Epithelial cell of prostate (primary cell): ENCODE measurements at regions not wholly inside any gene's neighbourhood (a gene's known extent, or its start where the extent isn't known, plus 50 kb on each side); places are given as distances from the start of the nearest gene placed in this dataset.
A peak's percentile ranks its signal among the peaks of the same experiment; 100 is the strongest.
"Not testable (repeated sequence)": the region's sequence is repeated elsewhere in the genome, so short reads cannot be mapped to it uniquely, and the experiment has no call there.

Experiments
- DNase-seq: peaks from one replicate; pipeline ENCODE4 v3.0.0-alpha.2; 2011; ENCODE audit warnings: low read depth, low spot score
- H3K27ac ChIP-seq: fragments of 450-650 bp; 2 replicates; pipeline ENCODE4 v1.5.1; 2017; ENCODE audit warnings: mild to moderate bottlenecking

- H3K27ac ChIP-seq = no peak overlapping the region
- DNase-seq = no peak
Observed at GRCh38 chr1:232164078-232164963, 465.6 kb downstream of the SIPA1L2 start.

DNA sequence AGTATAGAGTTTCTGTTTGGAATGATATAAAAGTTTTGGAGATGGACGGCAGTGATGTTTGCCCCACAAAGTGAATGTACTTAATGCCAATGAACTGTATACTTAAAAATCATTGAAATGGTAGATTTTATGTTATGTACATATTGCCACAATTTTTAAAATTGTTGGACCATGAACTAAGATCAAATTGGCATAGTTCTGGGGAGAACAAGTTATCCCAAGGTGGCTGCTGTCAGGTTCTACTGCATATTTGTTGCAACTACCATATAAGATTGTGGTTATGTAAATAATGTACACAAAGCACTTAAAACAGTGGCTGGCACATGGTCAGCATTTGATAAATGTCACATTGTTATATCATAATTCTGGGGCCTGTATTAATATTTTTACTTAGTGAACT is 466.4 kb downstream of the SIPA1L2 start:
- no peak overlapping the region for H3K27ac ChIP-seq
- DNase-seq = no peak

GRCh38 chr1:232162001-232162400 is 467.9 kb downstream of the SIPA1L2 start:
- no peak overlapping the region for H3K27ac ChIP-seq
- no peak for DNase-seq

DNA sequence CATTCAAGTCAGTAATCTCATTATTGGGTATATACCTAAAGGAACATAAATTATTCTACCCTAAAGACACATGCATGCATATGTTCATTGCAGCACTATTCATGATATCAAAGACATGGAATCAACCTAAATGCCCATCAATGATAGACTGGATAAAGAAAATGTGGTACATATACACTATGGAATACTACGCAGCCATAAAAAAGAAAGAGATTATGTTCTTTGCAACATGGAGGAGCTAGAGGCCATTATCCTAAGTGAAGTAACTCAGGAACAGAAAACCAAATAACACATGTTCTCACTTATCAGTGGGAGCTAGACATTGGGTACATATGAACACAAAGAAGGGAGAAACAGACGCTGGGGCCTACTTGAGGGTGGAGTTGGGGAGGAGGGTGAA is 471.4 kb downstream of the SIPA1L2 start:
- not testable (repeated sequence) for DNase-seq, H3K27ac ChIP-seq

DNA sequence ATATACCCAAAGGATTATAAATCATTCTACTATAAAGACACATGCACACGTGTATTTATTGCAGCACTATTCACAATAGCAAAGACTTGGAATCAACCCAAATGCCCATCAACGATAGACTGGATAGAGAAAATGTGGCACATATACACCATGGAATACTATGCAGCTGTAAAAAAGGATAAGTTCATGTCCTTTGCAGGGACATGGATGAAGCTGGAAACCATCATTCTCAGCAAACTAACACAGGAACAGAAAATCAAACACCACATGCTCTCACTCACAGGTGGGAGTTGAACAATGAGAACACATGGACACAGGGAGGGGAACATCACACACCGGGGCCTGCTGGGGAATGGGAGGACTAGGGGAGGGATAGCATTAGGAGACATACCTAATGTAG is 473.9 kb downstream of the SIPA1L2 start:
- H3K27ac ChIP-seq, DNase-seq: not testable (repeated sequence)

- DNase-seq = no peak
Observed at GRCh38 chr1:232153652-232154051, 476.3 kb downstream of the SIPA1L2 start.

GRCh38 chr1:232150770-232151548 is 479.0 kb downstream of the SIPA1L2 start:
- no peak for DNase-seq
- peak overlapping the region; percentile 55 for H3K27ac ChIP-seq

More at GRCh38 chr1:232153652-232154051, 476.3 kb downstream of the SIPA1L2 start:
- H3K27ac ChIP-seq = no peak overlapping the region

DNA sequence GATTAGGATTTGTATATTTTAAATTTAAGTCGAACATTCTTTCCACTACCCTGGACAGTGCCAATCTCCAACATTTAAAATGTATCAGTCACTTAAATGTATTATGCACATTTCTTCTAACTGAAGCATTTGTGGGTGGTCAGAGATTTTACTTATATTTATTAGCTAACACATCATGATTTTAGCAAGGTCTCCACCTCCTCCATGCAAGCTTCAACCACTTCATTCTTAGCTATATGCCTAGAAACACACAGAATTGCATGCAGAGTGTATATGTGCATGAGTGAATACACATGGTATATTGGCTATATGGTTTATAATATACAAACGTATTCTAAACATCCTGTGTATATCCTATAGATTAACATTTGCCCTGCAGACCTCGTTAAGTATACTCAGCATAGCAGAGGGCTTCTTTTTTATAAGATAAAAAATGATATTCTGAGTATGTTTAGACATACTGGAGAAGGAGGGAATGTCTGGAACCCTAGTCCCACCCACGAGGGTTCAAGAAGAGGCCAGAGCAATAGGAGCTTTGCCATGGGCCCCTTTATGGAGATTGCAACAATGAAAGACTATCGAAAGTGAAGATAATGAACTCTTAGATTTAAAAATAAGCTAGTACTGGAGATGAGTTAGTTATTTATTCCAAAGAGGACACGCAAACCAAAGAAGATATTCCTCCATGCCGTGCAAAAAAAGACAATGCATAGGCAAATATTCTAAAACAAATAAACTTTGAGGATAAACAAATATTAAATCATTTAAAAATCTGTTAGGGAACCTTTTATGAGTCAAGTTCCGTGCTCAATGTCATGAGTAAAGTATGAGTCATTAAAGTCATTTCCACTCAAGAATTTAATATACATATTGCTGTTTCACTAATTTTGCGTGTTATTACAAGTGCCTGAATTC is 480.4 kb downstream of the SIPA1L2 start:
- no peak for DNase-seq

GRCh38 chr1:232147215-232147614 is 482.7 kb downstream of the SIPA1L2 start:
- DNase-seq = no peak
- H3K27ac ChIP-seq = no peak overlapping the region

More for the DNA sequence above, 480.4 kb downstream of the SIPA1L2 start:
- H3K27ac ChIP-seq = peak overlapping the region; percentile 55

DNA sequence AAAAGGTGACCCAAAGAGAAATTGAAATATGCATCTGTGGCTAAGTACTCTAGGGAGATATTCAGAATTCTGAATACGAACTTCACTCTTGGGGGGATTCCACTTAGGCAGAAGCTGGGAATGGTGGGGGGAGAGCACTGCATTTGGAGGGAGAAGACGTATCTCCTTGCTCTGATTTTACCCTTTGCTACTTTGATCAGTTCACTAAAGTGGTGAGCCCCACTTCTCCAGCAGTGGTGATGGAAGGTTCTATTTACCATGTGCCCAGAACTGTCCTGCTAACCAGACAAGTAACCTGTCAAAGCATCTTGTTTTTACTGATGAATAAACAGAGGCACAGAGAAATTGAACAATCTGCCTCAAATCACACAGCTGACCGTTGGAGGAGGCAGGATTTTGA is 483.4 kb downstream of the SIPA1L2 start:
- no peak overlapping the region for H3K27ac ChIP-seq
- no peak for DNase-seq

DNA sequence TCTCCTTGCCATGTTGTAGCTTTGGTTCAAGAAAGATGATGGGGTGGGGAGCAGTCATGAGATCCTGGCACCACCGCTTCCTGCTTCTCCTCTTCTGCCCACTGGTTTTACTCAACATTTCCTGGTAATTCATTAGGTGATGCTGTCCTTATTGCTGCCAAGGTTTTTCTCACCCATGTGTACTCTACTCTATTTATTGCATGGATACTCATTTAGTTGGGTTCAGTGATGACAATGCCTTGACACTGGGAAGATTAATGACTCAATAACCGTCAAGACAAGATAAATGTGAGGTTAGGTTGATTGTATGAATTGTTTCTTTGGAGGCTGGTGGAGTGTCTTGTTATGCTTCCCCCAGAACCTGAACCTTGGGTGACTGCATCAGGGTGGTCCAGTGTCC is 484.2 kb downstream of the SIPA1L2 start:
- no peak overlapping the region for H3K27ac ChIP-seq

GRCh38 chr1:232144696-232145230 is 485.2 kb downstream of the SIPA1L2 start:
- no peak for DNase-seq
- H3K27ac ChIP-seq = no peak overlapping the region

More for the DNA sequence above, 484.2 kb downstream of the SIPA1L2 start:
- DNase-seq = no peak

GRCh38 chr1:232143315-232143886 is 486.5 kb downstream of the SIPA1L2 start:
- H3K27ac ChIP-seq = peak overlapping the region; percentile 79
- DNase-seq = no peak

- peak overlapping the region; percentile 79 for H3K27ac ChIP-seq
- peak; percentile 8 for DNase-seq
Observed at GRCh38 chr1:232142403-232143314, 487.3 kb downstream of the SIPA1L2 start.

- H3K27ac ChIP-seq, DNase-seq: not testable (repeated sequence)
Observed at GRCh38 chr1:232141167-232141448, 488.8 kb downstream of the SIPA1L2 start.

- no peak for DNase-seq
Observed at GRCh38 chr1:232140419-232141166, 489.3 kb downstream of the SIPA1L2 start.

GRCh38 chr1:232139444-232139843 is 490.5 kb downstream of the SIPA1L2 start:
- no peak for DNase-seq

More at GRCh38 chr1:232140419-232141166, 489.3 kb downstream of the SIPA1L2 start:
- H3K27ac ChIP-seq = no peak overlapping the region

DNA sequence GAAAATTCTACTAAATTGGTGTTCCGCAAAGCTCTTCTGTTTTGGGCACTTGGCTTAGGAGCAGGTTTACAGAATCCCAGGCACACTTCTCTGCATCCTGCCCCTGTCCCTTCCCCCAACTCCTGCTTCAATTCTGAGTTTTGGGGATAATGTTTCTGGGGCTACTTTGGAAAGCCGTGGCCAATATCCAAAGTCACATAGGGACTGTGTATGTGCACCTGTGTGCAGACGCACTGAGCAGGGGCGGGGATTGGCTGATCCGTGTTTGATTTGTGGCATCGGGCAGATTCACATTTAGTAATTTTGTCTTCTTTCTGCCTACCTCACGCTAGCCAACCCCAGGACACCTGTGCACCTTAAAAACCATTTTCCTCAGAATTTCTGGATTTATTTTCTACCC is 491.9 kb downstream of the SIPA1L2 start:
- no peak overlapping the region for H3K27ac ChIP-seq
- no peak for DNase-seq

More at GRCh38 chr1:232139444-232139843, 490.5 kb downstream of the SIPA1L2 start:
- no peak overlapping the region for H3K27ac ChIP-seq
